GM12864 (cell line): ENCODE measurements at regions not wholly inside any gene's neighbourhood (a gene's known extent, or its start where the extent isn't known, plus 50 kb on each side); places are given as distances from the start of the nearest gene placed in this dataset.
"Not testable (repeated sequence)": the region's sequence is repeated elsewhere in the genome, so short reads cannot be mapped to it uniquely, and the experiment has no call there.

ENCODE experiments used
- DNase-seq: peaks from one replicate; pipeline ENCODE4 v3.0.0-alpha.2; 2011; ENCODE audit warnings: low read depth
- H3K4me3 ChIP-seq: 2 replicates; pipeline ENCODE4 v1.5.1; 2011; ENCODE audit warnings: mild to moderate bottlenecking, low read depth, low read length, control low read depth
- CTCF ChIP-seq: IDR thresholded peaks from 2 replicates; pipeline ENCODE4 v1.5.1; 2011; ENCODE audit warnings: low read depth, mild to moderate bottlenecking, moderate library complexity, low read length, control low read depth, inconsistent platforms; ENCODE audit errors: missing control alignments

GRCh38 chr13:79937771-79938216 lies 403.1 kb downstream of the SPRY2 start:
- DNase-seq = no peak
- no peak for TF ChIP-seq CTCF

GRCh38 chr13:79937311-79937710 lies 403.6 kb downstream of the SPRY2 start:
- TF ChIP-seq CTCF = no peak
- no peak overlapping the region for H3K4me3 ChIP-seq
- no peak for DNase-seq

More at GRCh38 chr13:79937771-79938216, 403.1 kb downstream of the SPRY2 start:
- H3K4me3 ChIP-seq = no peak overlapping the region

GRCh38 chr13:79936368-79937136 lies 404.4 kb downstream of the SPRY2 start:
- no peak overlapping the region for H3K4me3 ChIP-seq
- no peak for DNase-seq
- TF ChIP-seq CTCF = no peak

- TF ChIP-seq CTCF = no peak
- no peak for DNase-seq
- no peak overlapping the region for H3K4me3 ChIP-seq
Measured at GRCh38 chr13:79935121-79935520, 405.8 kb downstream of the SPRY2 start.

GRCh38 chr13:79933389-79933788 lies 407.5 kb downstream of the SPRY2 start:
- no peak overlapping the region for H3K4me3 ChIP-seq
- DNase-seq = no peak
- TF ChIP-seq CTCF = no peak

- TF ChIP-seq CTCF = no peak
- H3K4me3 ChIP-seq = no peak overlapping the region
- no peak for DNase-seq
Measured at GRCh38 chr13:79932556-79932955, 408.4 kb downstream of the SPRY2 start.

GRCh38 chr13:79923973-79924556 lies 416.9 kb downstream of the SPRY2 start:
- not testable (repeated sequence) for H3K4me3 ChIP-seq, DNase-seq
